HG03175 (cell line): ENCODE measurements at regions not wholly inside any gene's neighbourhood (a gene's known extent, or its start where the extent isn't known, plus 50 kb on each side); places are given as distances from the start of the nearest gene placed in this dataset.

Experiments used
- ATAC-seq: cut with Tn5 transposase; IDR thresholded peaks from one replicate; pipeline ENCODE4 v1.9.1; 2021; ENCODE audit warnings: mild to moderate bottlenecking, moderate library complexity; ENCODE audit not compliant: unreplicated experiment

- ATAC-seq, result no peak
Observed at GRCh38 chr3:180092889-180093288, 56.2 kb upstream of the PEX5L start.

GRCh38 chr3:180093535-180093934 is 56.8 kb upstream of the PEX5L start:
- ATAC-seq, result no peak

GRCh38 chr3:180097626-180098025 is 60.9 kb upstream of the PEX5L start:
- no peak for ATAC-seq

GRCh38 chr3:180102134-180102533 is 65.4 kb upstream of the PEX5L start:
- no peak for ATAC-seq

GRCh38 chr3:180102604-180103003 is 65.9 kb upstream of the PEX5L start:
- no peak for ATAC-seq

- no peak for ATAC-seq
Observed at GRCh38 chr3:180116203-180116602, 79.5 kb upstream of the PEX5L start.

DNA sequence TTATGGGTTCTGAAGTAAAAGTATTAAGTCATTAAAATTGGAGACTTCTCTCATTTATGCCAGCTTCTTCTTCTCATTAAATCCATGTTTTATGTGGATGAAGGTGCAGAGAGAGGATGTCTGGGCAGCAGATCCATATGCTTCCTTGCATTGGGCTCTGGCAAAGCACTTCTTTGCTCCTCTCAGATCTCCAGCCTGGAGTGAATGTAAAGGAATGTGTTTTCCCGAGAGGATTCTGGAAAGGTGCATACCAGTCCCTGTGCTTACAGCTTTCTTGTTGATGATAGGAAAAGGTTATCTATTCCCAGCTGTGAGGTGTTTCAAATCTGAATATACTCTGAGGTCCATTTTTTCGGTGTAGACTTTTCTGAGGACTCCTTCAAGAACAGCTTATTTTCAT is 79.9 kb upstream of the PEX5L start:
- ATAC-seq, result no peak

GRCh38 chr3:180117381-180118163 is 80.8 kb upstream of the PEX5L start:
- ATAC-seq, result no peak

DNA sequence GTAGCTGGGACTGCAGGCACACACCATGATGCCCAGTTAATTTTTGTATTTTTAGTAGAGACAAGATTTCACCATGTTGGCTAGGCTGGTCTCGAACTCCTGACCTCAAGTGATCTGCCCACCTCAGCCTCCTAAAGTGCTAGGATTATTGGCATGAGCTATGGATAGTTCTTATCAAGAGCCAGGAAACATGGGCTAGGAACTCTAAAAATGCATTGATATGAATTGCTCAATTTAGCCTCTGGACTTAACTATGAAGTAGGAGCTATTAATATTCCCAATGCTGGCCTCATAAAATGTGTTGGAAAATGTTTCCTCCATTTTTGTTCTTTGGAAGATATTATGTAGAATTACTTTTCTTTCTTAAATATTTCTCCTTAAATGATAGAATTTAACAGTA is 82.8 kb upstream of the PEX5L start:
- no peak for ATAC-seq

DNA sequence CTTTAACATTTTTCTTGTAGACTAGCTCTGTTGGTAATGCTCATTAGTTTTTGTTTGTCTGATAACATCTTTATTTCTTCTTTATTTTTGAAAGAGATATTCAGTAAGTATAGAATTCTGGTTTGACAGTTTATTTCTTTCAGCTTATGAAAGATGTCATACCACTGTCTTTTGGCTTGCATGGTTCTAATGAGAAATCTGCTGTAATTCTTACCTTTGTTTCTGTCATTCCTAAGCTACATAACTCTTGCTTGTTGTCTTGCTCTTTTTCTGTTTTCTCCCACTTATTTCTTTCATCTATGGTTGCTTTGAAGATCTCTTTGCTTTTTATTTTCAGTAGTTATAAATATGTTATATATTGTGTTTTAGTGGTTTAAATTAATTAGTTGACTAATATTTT is 87.2 kb upstream of the PEX5L start:
- no peak for ATAC-seq

- ATAC-seq, result no peak
Observed at GRCh38 chr3:180131169-180131568, 94.4 kb upstream of the PEX5L start.

- no peak for ATAC-seq
Observed at GRCh38 chr3:180135101-180135500, 98.4 kb upstream of the PEX5L start.

DNA sequence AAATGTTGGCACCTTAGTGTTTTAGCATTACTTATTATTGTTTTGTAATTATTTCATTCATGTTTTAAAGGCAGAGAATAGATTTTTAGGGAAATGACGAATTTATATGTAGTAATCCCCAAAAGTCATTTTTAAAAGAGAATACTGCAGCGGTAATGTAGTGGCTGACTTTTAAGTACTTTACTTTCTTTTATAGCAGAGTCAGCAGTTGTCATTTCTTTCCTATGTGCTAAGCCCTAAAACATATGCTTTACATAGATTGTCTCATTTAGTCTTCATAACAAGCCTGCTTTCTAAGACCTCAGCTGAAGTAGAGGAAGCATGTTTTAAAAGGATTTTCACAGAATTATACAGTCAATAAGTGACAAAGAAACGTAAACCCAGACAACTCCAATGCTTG is 102.1 kb upstream of the PEX5L start:
- no peak for ATAC-seq

GRCh38 chr3:180142041-180142440 is 105.3 kb upstream of the PEX5L start:
- ATAC-seq, result no peak

DNA sequence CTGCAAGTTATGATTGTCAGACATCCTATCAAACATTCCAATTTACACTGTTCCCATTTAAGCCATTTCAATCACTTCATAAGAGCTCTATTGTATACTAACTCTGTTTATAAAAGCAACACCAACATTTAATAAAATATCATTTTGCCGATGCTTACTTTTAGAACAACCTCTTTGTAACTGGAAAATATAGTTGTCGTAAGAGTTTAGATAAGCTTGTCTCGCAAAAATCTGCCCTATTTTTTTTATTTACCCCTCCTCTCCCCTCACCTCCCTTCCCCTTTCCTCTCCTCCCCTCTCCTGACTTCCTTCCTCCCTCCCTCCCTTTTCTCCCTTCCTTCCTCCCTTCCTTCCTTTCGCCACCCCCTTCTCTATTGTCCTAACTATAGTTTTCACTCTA is 105.7 kb upstream of the PEX5L start:
- ATAC-seq, result no peak

DNA sequence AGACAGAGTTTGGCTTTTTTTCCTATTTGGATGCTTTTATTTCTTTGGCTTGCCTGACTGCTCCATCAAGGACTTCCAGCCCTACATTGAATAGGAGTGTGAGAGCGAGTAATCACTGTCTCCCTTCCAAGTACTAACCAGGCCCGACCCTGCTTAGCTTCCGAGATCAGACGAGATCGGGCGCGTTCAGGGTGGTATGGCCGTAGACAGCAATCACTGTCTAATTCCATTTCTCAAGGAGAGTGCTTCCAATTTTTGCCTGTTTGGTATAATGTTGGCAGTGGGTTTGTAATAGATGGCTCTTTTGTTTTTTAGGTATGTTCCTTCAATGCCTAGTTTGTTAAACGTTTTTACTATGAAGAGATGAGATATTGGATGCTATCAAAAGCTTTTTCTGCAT is 125.0 kb upstream of the PEX5L start:
- no peak for ATAC-seq

DNA sequence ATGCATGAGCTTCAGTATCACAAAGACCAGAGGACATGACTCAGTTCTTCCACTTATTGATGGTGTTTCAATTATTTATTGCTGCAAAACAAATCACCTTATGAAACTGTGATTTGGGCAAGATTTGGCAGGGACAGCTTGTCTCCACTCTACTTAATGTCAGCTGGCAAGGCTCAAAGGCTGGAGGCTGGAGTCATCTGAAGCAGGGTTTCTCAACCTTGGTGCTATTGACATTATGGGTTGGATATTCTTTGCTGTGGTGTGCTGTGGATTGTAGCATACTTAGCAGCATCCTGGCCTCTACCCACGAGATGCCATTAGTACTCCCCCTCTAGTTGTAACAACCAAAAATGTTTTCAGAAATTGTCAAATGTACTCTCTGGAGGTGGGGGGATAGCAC is 138.8 kb upstream of the PEX5L start:
- ATAC-seq, result peak; percentile 8

DNA sequence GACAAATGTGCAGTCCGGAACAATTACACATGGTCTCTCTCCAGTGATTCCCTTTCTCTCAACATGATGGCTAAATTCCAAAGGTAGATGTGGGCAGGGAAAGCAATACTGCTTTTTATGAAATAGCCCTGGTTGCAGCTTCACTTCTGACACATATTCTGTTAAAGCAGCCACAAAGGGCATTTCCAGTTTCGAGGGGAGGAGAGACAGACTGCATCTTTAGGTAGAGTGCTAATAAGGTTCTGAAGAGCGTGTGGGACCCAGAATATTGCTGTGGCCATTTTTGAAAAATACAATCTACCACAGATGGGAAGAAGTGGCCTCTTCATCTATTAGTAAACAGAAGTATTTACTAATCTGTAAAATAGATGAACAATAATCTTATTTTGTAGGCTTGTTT is 139.3 kb upstream of the PEX5L start:
- peak; percentile 64 for ATAC-seq

GRCh38 chr3:180177255-180177654 is 140.5 kb upstream of the PEX5L start:
- no peak for ATAC-seq

DNA sequence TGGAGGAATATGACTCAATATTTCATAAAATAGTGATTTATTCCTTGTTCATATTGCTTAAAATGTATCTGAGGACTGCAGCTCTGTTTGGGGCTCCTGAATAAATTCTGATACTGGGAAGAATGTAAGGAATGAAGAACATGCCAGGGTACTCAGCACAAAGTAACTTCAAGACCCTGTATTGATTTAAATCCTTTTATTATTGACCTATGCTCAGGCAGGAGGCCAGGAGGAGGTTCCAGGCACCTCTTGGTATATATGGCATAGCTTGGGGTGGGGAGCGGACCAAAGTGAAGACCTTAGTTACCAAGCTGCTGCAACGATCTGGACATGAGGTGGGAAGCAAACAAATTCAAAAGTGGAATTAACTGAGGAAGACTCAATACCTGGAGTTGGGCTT is 142.8 kb upstream of the PEX5L start:
- no peak for ATAC-seq

DNA sequence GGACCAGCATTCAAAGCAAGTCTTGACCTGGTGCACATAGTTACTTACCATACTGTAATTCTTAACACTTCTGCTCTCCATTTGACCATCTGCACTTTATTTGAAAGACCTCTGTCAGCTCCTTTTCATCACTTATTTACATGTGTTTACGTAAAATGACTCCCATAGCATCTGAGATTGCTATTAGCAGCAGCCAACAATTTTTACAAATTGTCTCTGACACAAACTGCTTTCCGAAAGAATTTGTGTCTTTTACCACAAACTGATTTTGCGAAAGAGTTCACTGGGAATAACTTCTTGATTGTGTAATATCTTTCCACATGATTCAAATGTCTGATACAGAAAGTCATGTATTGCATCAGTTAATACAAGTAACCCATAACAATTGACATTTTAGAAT is 144.1 kb upstream of the PEX5L start:
- ATAC-seq, result no peak

DNA sequence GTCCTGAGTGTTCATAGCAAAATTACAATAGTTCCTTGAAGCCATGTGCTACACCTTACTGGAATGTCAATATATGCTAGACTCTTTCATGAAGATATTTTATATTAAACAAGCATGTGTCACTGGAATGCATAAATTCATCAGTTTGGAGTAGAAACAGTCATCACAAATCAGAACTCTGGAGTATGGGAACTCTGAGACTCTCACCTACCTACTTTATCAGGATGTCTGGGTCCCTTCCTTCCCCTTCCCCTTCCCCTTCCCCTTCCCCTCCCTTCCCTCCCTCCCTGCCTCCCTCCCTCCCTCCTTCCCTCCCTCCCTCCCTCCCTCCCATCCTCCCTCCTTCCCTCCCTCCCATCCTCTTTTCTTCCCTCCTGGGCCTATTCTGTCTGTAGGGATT is 144.7 kb upstream of the PEX5L start:
- no peak for ATAC-seq

DNA sequence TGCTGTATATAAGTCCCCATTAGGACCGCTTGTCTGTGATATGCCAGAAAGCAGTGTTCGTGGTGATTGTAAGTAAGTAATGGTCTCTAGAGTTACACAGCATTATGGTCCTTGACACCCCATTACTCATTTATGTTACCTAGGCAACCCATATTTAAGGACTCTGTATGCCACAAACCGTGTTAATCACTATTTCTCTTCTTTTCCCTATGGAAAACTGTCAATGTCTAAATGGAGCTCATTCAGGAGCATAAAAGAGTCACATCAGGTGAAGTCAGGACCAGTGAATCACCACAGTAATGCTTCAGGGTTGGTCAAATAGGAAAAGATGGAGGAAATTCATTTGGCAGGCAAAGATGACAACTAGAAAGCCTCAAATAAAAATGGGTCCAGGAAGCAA is 146.6 kb upstream of the PEX5L start:
- no peak for ATAC-seq
